ENCODE measurements at regions not wholly inside any gene's neighbourhood (a gene's known extent, or its start where the extent isn't known, plus 50 kb on each side); places are given as distances from the start of the nearest gene placed in this dataset.

GRCh38 chr17:77636835-77637817 lies 321.4 kb upstream of the TNRC6C start:
- no peaks in the 10 kb centered on the region for H3K36me3 ChIP-seq
- intact Hi-C loops (cut with DNase I) = no loop called here
- TF ChIP-seq CTCF (IDR thresholded peaks at IDR 0.05) = no peak
- H3K9me3 ChIP-seq = no peaks in the 10 kb centered on the region
- peaks cover 0 to 7% (median 5%) of the 10 kb centered on the region in 7 donors for H3K27me3 ChIP-seq
- no peak overlapping the region for H3K27ac ChIP-seq
- peaks cover 0 to 4% (median 0%) of the 10 kb centered on the region in 9 donors for H3K4me1 ChIP-seq
- DNase-seq (no peak), ATAC-seq (no peak)
- 76 to 82% methylated on average over 19 of the region's 19 CpGs for WGBS, 2 donors
- no peak overlapping the region for H3K4me3 ChIP-seq

- no peak overlapping the region for H3K4me3 ChIP-seq
- DNase-seq = no peak
- H3K9me3 ChIP-seq = no peaks in the 10 kb centered on the region
- H3K27me3 ChIP-seq = peaks cover 0 to 7% (median 5%) of the 10 kb centered on the region in 7 donors
- ATAC-seq = no peak
- no peaks in the 10 kb centered on the region for H3K36me3 ChIP-seq
- intact Hi-C loops (cut with DNase I) = no loop called here
- no peak overlapping the region for H3K27ac ChIP-seq
- WGBS, 2 donors = 57 to 69% methylated on average over 16 of the region's 16 CpGs
- peaks cover 0 to 4% (median 0%) of the 10 kb centered on the region in 9 donors for H3K4me1 ChIP-seq
- TF ChIP-seq CTCF (IDR thresholded peaks at IDR 0.05) = no peak
These were observed 320.5 kb upstream of the TNRC6C start for GRCh38 chr17:77637818-77638575.

- H3K9me3 ChIP-seq = no peaks in the 10 kb centered on the region
- DNase-seq = no peak
- H3K4me3 ChIP-seq = no peak overlapping the region
- no peak for TF ChIP-seq CTCF (IDR thresholded peaks at IDR 0.05)
- no peak overlapping the region for H3K27ac ChIP-seq
- WGBS, 2 donors = 94 to 97% methylated on average over 3 of the region's 3 CpGs
- peaks cover 0 to 7% (median 5%) of the 10 kb centered on the region in 7 donors for H3K27me3 ChIP-seq
- H3K36me3 ChIP-seq = no peaks in the 10 kb centered on the region
- intact Hi-C loops (cut with DNase I) = no loop called here
- H3K4me1 ChIP-seq = peaks cover 0 to 5% (median 0%) of the 10 kb centered on the region in 9 donors
- no peak for ATAC-seq
These were observed 318.3 kb upstream of the TNRC6C start for GRCh38 chr17:77640252-77640651.

- no peaks in the 10 kb centered on the region for H3K9me3 ChIP-seq
- no peak for ATAC-seq
- H3K4me3 ChIP-seq = no peak overlapping the region
- no peak overlapping the region for H3K27ac ChIP-seq
- peaks cover 0 to 7% (median 5%) of the 10 kb centered on the region in 7 donors for H3K27me3 ChIP-seq
- H3K4me1 ChIP-seq = peaks cover 0 to 13% (median 0%) of the 10 kb centered on the region in 9 donors
- 84 to 89% methylated on average over 8 of the region's 8 CpGs for WGBS, 2 donors
- no peak for TF ChIP-seq CTCF (IDR thresholded peaks at IDR 0.05)
- no peak for DNase-seq
- intact Hi-C loops (cut with DNase I) = no loop called here
- H3K36me3 ChIP-seq = no peaks in the 10 kb centered on the region
These were observed 317.4 kb upstream of the TNRC6C start for GRCh38 chr17:77640916-77641605.
